ENCODE measurements at regions not wholly inside any gene's neighbourhood (a gene's known extent, or its start where the extent isn't known, plus 50 kb on each side); places are given as distances from the start of the nearest gene placed in this dataset.
A peak's percentile ranks its signal among the peaks of the same experiment; 100 is the strongest.

DNA sequence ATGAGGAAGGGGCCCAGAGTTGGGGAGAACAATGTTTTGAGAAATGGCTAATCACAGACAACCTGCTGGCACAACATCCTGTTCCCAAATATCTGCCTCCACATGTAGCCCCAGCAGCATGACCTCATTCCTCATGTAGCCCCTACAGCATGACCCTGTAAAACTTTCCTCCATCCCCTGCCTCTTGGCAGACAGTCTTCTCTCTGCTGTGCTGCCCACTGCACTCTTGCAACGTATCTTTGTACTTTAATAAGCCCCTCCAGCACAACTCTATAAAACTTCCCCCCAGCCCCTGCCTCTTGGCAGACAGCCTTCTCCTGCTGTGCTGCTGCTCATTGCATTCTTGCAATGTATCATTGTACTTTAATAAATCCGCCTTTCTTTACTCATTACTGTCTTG is 278.8 kb downstream of the HDGFL1 start:
- ATAC-seq (ENCODE audit: low FRiP score): no peak
- DNase-seq (ENCODE audit: low spot score): no peak
- TF ChIP-seq CTCF (IDR thresholded peaks at IDR 0.05): no peak

DNA sequence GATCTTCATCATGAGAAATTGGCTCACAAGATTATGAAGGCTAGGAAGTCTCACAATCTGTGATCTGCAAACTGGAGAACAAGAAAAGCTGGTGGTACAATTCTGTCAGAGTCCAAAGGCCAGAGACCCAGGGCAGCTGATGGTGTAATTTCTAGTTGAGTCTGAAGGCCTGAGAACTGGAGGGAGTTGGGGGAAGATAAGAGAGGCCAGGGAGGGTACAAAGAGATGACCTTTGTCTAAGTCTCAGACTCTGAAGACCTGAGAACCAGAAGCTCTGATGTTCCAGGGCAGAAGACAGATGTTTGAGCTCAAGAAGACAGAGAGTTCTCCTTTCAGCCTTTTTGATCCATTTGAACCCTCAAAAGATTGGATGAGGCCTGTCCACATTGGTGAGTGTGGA is 280.6 kb downstream of the HDGFL1 start:
- TF ChIP-seq CTCF (IDR thresholded peaks at IDR 0.05): no peak
- ATAC-seq (ENCODE audit: low FRiP score) (no peak), DNase-seq (ENCODE audit: low spot score) (no peak)

DNA sequence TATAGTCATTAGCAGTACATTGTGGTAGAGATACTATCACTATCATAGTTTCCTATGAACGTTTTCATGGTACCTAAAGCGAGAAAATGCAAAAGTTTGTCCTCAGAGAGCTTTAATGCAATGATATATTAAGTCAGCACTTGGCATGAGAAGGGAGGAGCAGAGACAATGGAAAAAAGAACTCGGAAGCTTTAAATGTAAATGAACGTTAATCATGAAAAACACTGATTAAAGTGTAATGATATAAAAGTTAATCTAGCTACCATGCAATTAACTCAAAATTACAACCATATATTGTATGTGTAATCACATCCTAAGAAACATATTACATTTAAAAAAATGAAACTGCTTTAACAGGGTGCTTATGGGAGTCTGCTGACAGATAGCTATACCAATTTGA is 282.7 kb downstream of the HDGFL1 start:
- no peak for DNase-seq (ENCODE audit: low spot score)
- no peak for TF ChIP-seq CTCF (IDR thresholded peaks at IDR 0.05)
- ATAC-seq (ENCODE audit: low FRiP score): no peak

- ATAC-seq (ENCODE audit: low FRiP score): peak; percentile 77
Observed at GRCh38 chr6:22873513-22874136, 304.3 kb downstream of the HDGFL1 start.

DNA sequence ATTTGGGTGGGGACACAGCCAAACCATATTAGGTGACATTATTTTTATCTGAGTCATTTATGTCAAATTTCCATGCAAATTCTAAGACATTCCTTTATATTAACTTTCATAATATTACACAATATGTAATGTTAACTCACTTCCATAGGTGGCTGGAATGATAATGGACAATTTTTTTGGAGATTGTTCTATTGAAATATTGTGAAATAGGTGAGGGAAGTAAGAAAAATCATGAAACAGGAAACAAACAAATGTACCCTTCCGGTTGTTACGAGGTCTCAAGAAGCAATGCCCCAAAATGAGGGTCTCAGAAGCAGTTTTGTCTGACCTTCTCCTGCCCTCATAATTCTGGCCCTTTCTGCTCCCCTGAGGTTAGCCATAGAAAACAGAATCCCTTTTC is 306.5 kb downstream of the HDGFL1 start:
- ATAC-seq (ENCODE audit: low FRiP score) (no peak), DNase-seq (ENCODE audit: low spot score) (no peak)
- no peak for TF ChIP-seq CTCF (IDR thresholded peaks at IDR 0.05)

More at GRCh38 chr6:22873513-22874136, 304.3 kb downstream of the HDGFL1 start:
- TF ChIP-seq CTCF (IDR thresholded peaks at IDR 0.05): no peak
- DNase-seq (ENCODE audit: low spot score): no peak

GRCh38 chr6:22878324-22878701 is 308.9 kb downstream of the HDGFL1 start:
- ATAC-seq (ENCODE audit: low FRiP score) (no peak), DNase-seq (ENCODE audit: low spot score) (no peak)
- TF ChIP-seq CTCF (IDR thresholded peaks at IDR 0.05): no peak

- ATAC-seq (ENCODE audit: low FRiP score) (no peak), DNase-seq (ENCODE audit: low spot score) (no peak)
- TF ChIP-seq CTCF (IDR thresholded peaks at IDR 0.05): no peak
Observed at GRCh38 chr6:22878706-22879105, 309.3 kb downstream of the HDGFL1 start.
